Activated CD4-positive, CD25-positive, alpha-beta regulatory T cell treated with anti-CD3 and anti-CD28 coated beads, Interleukin-2, amount 50 U/mL, for 72 hours (primary cell): ENCODE measurements at regions not wholly inside any gene's neighbourhood (a gene's known extent, or its start where the extent isn't known, plus 50 kb on each side); places are given as distances from the start of the nearest gene placed in this dataset.

Experiments used
- DNase-seq: peaks from one replicate; pipeline ENCODE4 v3.0.0; 2021

DNA sequence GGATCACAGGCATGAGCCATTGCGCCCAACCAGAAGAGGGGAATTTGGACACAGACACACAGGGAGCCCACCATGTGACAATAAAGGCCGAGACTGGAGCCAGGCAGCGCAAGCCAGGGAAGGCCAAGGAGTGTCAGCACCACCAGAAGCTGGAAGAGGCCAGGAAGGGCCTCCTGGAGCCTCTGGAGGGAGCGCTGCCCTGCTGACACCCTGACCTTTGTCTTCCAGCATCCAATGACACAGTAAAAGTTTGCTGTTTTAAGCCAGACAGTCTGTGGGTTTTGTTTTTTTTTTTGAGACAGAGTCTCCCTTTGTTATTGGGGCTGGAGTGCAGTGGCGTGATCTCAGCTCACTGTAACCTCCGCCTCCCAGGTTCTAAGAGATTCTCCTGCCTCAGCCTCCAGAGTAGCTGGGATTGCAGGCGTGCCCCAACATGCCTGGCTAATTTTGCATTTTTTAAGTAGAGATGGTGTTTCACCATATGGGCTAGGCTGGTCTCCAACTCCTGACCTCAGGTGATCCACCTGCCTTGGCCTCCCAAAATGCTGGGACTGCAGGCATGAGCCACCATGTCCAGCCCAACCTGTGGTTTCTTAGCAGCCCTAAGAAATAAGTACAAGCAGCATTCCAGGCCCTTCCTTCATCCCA is 215.8 kb downstream of the CTTN start:
- DNase-seq: no peak

DNA sequence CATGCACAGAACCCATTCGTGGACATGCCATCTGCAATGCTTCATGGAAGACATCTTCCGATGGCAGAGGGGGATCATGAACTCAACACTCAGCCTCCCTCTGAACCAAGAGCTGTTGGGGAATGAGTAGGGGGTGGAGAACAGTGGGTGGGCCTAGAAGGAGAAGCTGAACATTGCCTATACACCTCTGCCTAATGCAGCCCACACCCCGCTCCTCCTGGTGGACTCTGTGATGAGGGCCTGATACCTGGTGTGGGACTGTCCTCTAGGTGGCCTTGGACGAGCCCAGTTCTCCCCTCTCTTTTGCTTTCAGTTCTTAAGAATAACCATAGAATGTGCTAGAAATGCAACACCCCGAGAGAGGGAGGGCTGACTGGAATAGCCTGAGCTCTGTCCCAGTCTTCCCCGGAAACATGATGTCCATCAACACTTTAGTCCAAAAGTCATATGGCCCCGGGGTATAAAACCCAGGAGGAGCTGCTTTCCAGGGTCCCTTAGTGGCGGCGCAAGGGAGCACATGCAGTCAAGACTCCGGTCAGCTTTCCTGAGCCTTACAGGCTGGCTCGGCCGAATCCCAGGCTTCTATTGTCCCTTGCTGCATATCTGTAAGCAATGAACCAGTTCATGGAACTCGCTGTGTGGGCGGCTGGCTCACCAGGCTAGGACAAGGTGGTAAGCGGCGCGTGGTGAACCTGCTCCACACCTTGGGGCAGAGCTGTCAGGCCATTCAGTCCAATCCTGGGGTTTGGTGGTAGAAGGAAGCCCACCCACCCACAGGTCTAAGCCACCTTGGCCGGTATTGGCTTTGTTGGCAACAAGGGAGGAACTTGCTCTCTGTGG is 216.9 kb downstream of the CTTN start:
- no peak for DNase-seq

DNA sequence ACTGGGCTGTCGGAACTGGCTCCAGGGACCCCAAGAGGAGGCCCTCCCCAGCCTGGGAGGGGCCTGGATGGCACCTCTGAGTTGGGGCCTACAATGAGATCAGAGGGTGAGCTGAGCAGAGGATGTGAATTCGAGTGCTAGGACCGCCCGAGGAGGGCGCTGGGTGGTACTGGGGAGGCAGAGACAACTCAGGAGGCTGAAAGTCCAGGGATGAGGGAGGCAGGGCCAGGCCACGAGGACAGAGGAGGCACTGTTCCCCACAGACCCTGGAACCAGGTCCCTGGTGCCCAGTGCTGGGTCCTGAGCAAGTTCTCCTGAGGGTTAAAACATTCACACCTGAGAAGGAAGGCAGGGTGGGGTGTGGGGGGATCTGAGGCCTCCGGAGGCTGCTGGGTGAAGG is 218.0 kb downstream of the CTTN start:
- DNase-seq: no peak

DNA sequence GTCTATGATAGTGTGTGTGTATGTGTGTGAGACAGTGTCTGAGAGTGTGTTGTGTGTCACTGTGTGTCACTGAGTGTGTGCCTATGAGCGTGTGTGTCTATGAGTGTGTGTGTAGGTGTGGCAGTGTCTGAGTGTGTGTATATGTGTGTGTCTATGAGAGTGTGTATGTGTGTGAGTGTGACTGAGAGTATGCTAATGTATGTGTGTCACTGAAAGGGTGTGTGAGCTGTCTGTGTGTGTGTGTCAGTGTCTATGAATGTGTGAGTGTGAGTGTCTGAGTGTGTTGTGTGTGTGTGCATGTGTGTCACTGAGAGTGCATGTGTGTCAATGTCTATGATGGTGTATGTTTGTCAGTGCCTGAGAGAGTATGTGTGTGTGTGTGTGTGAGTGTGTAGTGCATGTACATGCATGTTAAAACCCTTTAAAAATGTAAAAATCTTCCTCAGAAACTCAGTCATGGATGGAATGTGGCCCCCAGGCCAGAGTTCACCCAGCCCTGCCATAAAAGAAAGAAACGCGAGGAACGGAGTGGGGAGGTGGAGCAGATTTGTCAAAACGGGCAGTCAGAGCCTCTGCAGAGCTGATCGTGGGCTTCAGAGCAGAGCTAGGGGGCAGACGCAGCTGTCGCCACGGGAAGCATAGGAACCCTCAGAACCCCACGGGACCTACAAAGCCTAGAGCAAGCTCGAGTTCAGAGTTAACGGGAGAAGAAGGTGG is 218.8 kb downstream of the CTTN start:
- DNase-seq: no peak

DNA sequence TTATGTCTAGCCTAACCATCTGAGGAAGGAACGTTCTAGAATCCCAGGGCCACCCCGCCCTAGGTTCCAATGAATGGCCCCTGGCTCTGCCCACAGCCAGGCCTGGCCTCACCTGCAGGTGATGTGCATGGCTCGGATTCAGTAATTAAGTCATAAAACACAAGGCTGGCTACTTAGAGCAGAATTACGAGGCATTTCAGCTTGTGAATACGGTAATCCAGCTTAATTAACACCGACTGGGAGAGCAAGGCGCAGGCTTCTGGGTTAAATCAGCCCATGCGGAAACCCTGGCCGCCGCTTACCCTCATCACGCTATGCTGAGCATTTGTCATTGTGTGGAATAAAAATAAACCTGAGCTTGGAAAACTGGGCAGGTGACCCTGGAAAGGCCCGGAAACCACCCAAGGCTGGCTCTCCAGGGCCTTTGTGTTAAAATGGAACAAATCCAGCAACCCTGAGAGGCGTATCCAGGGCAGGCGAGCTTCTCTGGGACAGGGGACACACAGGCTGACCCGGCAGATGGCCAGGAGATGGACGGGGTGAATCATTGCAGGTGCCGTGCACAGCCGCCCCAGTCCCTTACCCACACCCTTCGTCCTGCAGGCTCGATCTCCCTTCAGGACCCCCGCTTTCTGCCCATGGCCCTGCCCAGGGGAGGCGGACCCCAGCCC is 220.2 kb downstream of the CTTN start:
- DNase-seq: no peak

DNA sequence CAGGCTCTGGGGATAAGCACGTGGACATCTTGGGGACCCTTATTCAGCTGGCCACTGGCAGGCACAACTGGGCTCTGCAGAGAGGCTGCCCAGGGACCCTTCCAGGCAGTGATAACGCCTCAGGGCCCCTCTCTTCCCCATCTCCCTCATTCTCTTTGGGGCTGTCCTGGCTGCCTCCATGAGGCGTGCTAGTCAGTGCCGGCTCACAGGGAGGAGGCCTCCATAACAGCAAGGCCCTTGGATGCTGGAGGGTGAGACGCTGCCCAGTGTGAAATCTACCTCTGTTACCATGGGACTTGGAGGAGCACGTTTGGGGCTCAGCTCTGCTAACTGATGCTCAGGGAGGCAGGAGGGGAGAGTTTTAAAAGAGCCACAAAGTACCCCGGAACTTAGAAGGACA is 221.3 kb downstream of the CTTN start:
- no peak for DNase-seq

DNA sequence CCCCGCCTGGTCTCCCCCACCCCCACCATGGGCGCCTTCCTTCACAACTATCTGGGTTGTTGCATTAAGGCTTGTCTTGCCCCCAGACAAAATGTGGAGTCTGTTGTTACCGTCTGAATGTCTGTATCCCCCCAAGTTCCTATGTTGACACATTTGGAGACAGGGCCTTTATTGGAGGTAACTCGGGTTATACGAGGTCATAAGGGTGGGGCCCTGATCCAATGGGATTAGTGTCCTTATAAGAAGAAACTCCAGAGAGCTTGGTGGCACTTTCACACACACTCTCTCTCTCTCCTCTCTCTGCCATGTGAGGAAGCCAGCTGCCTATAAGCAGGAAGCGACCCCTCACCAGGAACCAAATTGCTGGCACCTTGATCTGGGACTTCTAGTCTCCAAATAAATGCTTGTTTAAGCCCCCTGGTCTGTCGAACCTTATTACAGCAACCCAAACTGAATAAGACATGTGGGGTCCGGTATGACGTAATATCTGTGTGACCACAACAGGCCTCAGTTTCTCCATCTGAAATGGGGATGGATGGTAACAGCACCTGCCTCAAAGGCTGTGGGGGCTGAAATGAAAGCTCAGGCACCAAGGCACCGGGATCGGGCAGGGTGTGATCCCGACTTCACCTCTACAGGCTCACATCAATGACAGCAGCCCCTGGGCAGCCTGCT is 222.3 kb downstream of the CTTN start:
- no peak for DNase-seq

DNA sequence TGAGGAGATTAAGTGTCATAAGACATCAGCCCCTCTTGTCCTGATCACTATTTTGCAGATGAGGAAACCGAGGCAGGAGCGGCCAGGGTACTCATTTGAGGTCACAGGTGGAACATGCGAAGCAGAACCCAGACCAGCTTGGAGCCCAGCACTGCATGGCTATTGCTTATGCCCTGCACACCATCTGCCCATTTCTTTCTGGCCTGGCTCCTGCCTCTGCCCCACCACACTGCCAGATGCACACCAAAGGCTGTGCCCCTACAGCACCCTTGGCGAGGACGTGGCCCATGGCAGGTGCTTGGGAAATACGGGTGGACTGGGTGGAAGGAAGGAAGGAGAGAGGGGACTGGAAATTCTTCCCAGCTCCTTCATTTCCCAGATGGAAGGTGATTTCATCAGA is 222.9 kb downstream of the CTTN start:
- no peak for DNase-seq

DNA sequence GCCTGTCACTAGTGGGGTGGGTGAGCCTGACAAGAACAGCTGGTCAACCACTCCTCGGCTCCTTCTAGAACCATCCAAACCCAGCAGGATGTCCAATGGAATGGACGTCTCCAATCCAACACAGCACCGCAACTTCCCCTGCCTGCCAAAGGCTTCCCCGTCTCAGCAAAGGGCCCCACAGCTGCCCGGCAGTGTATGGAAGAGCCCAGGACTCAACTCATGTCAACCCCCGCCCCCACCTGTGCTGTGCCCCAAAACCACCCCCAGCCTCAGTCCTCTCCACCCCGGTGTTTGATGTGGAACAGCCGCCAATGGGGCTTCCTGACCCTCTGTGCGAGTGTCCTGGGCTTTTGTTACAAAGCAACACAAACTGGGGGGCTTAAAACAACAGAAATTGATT is 223.8 kb downstream of the CTTN start:
- no peak for DNase-seq

DNA sequence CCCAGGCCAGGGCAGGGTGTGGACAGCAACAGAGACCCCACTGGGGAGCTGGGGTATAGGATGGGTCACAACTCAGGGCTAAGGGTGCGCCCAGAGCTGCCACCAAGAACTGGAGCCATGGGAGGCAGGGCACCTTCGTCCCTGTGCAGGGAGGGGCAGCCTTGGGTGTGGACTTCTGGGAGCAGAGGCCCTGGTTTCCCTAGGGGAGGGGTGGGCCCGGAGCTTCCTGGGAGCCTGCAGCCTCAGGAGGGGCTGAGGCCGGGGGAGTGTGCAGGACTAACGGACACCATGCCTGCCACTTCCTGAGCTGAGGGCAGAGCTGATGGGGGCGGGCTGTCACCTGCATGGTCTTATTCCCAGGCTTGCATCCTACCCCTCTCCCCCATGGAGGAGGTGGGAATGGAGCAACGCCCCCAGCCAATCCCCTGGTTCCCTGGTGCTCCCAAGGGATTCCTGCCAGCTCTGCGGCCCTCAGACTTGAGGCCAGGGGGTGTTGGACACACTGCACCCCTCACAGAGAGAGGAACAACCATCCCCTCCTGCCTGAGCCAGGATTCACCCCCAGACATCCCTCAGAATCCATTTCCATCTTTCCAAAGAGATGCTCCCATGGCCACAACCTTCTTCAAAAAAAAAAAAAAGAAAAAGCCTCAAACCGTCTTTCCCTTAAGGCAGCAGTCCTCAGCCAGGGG is 225.7 kb downstream of the CTTN start:
- DNase-seq: no peak

DNA sequence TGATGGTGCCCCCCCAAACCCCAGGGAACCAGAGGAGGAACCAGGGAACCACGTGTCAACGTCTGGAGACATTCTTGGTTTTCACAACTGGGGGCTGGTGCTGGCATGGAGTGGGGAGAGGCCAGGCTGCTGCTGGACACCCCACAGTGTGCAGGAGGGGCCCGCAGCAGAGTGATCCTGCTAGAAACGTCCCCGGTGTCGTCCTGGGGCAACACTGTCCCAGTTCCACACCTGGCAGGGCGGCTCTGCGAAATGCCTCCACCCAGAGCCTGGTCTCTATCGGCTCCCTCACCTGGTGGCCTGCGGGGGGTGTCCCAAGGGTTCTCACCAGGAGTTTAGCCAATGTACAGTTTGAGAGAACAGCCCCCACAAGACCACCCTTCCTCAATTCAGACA is 226.3 kb downstream of the CTTN start:
- no peak for DNase-seq

DNA sequence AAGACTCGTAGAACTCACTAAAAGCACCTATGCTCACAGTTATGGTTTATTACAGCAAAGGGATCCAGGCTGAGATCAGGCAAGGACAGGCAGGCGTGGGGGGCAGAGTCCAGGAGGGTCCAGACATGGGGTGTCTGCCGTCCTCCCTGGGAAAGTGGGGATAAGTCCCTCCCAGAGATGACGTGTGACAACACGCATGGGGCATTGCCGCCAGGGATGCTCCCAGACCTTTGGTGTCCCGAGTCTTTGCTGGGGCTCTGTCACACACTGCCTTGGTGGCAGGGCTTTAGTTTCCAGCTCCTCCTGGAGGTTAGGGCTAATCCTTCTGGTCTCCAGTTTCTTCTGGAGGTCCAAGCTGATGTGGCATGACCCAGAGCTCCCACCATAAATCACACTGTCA is 226.7 kb downstream of the CTTN start:
- DNase-seq: no peak

DNA sequence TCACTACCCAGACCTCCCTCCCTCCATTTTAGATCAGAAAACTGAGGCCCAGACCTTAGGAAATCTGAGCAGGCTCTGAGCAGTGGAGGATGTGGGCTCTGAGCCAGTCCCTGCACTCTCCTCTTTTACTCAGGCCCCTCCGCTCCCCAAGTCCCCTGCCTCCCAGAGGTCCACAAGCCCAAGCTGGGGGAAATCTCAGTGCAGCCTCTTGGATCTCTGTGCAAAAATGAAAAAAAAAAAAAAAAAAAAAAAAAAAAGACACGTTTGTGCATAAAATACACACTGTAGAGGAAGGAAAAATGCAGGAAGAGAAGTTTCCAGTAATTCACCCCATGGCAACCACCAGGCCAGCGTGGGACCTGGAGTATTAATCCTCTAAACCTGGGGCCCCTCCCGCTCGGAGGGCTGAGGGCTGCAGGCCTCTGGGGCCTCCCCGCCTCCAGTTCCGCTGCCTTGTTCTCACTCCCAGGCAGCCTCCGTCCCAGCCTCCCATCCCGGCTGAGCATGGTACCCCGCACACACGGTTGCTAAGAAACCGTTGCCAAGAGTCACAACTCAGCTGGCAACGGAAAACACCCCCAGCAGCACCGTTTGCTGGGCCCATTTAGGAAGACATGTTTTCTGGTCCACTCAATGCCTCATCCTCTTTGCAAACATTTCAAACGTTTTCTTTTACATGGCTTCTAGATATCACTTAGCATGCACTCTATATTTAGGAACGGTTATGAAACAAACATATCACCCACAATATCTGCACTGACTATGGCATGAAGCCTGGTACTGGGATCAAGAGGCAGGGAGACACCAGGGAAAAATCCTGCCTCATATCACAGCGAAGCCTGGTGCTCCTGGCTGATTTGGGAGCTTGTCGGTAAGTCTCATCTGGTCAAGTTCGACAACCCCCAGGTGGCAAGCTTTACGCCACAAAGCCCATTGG is 227.5 kb downstream of the CTTN start:
- no peak for DNase-seq

DNA sequence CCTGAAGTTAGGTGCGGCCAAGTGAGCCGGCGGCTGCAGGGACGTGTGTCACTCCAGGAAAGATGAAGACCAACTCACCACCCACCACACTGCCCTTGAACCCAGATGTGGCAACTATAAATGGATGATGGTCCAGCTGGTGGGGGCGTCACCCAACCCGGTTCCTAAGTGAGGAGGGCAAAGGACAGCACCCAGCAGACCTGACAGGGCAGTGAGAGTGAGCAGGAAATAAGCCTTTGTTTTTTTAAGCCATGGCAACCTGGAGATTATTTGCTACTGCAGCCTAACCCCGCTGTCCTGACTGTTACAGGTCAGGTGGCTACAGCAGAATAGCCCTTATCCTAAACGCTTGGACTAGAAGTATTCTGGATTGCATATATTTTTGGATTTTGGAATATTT is 228.9 kb downstream of the CTTN start:
- DNase-seq: no peak

DNA sequence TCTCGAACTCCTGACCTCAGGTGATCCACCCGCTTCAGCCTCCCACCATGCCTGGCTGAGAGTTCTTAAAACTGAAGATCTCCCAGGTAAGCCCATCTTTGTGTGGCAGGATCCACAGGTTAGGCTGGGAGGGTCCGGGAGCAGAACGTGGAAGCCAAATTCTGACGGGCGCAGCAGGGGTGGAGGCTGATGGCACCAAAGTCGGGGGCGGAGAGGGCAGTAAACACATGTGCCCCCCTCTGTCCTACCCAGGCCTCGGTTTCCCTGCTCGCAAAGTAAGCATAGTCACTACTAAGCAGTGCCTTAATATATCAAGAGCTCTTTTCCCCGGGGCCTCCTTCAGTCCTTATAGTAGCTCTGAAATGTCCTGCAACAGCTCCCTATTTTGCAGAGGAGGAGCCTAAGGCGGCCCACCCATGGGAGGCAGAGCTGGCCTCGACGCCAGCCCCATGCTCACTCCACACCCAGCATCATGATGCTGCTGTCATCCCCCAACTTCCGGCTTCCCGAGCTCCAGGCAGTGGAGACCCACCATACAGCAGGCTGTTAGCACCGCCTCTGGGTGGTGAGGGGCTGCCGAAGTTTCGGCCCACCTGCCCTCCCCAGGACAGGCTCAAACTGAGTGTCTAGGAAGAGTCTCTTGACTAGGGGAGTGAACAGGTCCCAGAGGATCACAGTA is 230.0 kb downstream of the CTTN start:
- DNase-seq: no peak

DNA sequence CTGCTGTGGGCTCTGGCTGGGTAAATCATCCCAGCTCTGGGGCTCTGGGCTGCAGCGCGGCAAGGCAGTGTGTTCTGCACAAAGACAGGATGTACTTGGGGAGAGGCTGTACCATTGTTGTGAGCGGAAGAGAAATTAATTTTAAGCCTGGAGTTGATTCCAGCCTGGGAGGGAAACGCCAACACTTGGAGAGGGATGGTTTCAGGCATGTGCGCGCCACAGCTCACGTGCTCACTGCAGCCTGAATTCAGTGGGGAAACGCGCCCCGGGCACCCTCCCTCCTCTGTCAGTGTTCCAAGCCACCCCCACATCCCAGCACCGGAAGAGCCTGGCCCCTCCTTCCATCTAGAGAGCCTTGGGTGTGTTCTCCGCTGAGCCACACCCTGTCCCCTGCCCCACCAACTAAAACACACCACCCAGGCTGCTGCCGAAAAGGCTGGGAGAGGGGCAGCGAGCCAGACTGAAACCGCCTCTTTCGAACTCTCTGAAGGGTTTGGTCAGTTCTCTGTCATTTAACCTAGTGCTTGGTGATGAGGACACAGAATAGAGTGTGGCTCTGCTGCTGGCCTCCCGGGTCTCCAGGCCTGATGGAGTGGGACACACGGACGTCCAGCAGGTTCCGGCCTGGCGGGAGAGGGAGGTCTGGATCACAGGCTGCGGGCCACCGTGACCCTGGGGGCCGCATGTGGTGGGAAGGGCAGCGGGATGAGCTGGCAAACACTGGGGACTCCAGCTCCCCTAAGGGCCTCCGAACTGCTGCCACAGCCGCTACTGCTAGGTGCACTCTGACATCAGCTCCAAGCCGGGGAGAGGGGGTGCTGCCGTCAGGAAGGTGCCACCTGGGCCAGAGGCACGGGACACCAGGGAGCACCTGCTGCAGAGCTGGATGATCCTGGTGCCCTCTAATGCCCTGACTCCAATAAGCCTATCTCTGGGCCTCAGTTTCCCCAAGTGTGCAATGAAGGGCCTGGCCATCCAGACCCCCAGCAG is 230.8 kb downstream of the CTTN start:
- DNase-seq: no peak

DNA sequence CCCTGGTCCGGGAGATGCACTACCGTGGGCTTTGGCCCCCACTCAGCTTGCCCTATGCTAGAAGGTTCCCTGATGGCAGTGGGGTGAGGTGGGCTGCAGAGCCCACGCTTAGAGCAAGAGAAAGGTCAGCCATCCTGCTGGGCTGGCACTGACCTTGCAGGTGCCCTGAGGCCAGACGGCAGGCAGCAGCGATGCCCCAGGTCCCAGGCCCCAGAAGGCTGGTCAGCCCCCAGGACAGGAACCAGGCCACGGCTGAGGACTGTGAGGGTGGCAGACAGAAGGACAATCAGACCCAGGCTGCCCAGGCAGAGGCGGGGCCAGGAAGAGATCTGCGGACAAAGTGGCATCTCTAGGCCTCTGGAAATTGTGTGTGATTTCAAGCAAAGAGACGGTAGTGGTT is 231.7 kb downstream of the CTTN start:
- DNase-seq: no peak

DNA sequence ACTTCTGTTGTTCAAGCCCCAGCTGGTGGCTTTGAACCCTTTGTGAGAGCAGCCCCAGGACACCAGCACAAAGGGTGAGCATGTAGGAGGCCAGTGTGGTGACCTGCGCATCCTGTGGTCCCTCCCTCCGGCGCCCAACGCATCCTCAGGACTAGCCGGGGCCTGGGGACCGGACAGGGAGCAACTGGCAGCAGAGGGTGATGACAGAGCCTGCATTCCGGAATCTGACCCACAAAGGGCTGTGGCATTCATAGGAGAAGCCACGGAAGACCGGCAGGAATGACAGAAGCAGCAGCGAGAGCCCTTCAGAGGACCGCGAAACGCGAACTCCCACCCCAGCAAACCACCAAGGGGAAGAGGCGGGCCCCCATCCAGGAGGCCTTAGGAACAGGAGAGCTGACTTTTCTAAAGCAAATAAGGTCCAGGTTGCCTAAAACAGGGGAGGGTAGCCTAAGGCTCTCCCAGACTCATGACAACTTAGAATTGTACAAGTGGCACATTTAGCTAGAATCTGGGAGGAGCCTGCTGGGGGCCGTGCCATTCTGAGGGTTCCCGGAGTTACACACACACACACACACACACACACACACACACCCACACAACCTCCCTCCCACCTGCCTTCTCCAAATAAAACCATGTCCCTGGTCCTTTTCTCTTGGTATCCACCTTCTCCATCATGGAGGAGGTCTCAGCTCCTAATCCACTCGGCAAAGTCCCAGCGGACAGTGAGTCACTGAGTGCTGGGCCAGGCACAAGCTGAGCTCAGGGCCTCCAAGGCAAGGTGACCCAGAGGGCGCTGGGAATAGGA is 232.7 kb downstream of the CTTN start:
- DNase-seq: no peak
